Trophoblast cell (in vitro differentiated cells and primary cell): ENCODE measurements at regions not wholly inside any gene's neighbourhood (a gene's known extent, or its start where the extent isn't known, plus 50 kb on each side); places are given as distances from the start of the nearest gene placed in this dataset.

Experiments
- DNase-seq, 2 donors: peaks; one replicate each; pipeline ENCODE4 v3.0.0-alpha.2; 2016
- H2AFZ ChIP-seq: 2 replicates; pipeline ENCODE4 v1.6.1; 2013; ENCODE audit warnings: low read length, moderate library complexity, mild to moderate bottlenecking; ENCODE audit not compliant: insufficient read depth, poor library complexity
- H2AK5ac ChIP-seq: 2 replicates; pipeline ENCODE4 v1.6.1; 2013; ENCODE audit warnings: mild to moderate bottlenecking, low read length
- H2BK120ac ChIP-seq: 2 replicates; pipeline ENCODE4 v1.6.1; 2013; ENCODE audit warnings: low read length, mild to moderate bottlenecking, moderate library complexity; ENCODE audit not compliant: insufficient read depth, poor library complexity
- H2BK12ac ChIP-seq: 2 replicates; pipeline ENCODE4 v1.6.1; 2013; ENCODE audit warnings: mild to moderate bottlenecking, low read length, moderate library complexity
- H2BK5ac ChIP-seq: 2 replicates; pipeline ENCODE4 v1.6.1; 2013; ENCODE audit warnings: low read length, low read depth, moderate library complexity, mild to moderate bottlenecking; ENCODE audit not compliant: poor library complexity
- H3K14ac ChIP-seq: 2 replicates; pipeline ENCODE4 v1.6.1; 2013; ENCODE audit warnings: mild to moderate bottlenecking, low read length
- H3K18ac ChIP-seq: 2 replicates; pipeline ENCODE4 v1.6.1; 2013; ENCODE audit warnings: mild to moderate bottlenecking, low read length
- H3K23ac ChIP-seq: 2 replicates; pipeline ENCODE4 v1.6.1; 2013; ENCODE audit warnings: low read length
- H3K27ac ChIP-seq: 2 replicates; pipeline ENCODE4 v1.5.1; 2013; ENCODE audit warnings: low read depth, mild to moderate bottlenecking, inconsistent platforms, low read length, moderate library complexity
- H3K27me3 ChIP-seq: 2 replicates; pipeline ENCODE4 v1.6.1; 2013; ENCODE audit warnings: inconsistent platforms, mild to moderate bottlenecking, low read length, moderate library complexity; ENCODE audit not compliant: insufficient read depth
- H3K36me3 ChIP-seq, 2 experiments: 1 replicate in 1 of 2; 2 replicates in 1 of 2; pipeline ENCODE4 v1.6.1; 2013; ENCODE audit warnings: low read length in 2 of 2, mild to moderate bottlenecking in 2 of 2, moderate library complexity in 1 of 2; ENCODE audit not compliant: insufficient read depth in 2 of 2, control insufficient read depth in 1 of 2
- H3K4ac ChIP-seq: 2 replicates; pipeline ENCODE4 v1.6.1; 2013; ENCODE audit warnings: low read depth, mild to moderate bottlenecking, low read length, moderate library complexity
- H3K4me1 ChIP-seq, 2 experiments: 1 replicate in 1 of 2; 2 replicates in 1 of 2; pipeline ENCODE4 v1.6.1; 2013; ENCODE audit warnings: low read length in 2 of 2, mild to moderate bottlenecking in 2 of 2, moderate library complexity in 1 of 2; ENCODE audit not compliant: insufficient read depth in 2 of 2, control insufficient read depth in 1 of 2
- H3K4me2 ChIP-seq: 2 replicates; pipeline ENCODE4 v1.6.1; 2013; ENCODE audit warnings: inconsistent platforms, mild to moderate bottlenecking, low read length, moderate library complexity
- H3K4me3 ChIP-seq: 2 replicates; pipeline ENCODE4 v1.5.1; 2013; ENCODE audit warnings: mild to moderate bottlenecking, low read depth, low read length, inconsistent platforms
- H3K79me1 ChIP-seq: one replicate; pipeline ENCODE4 v1.6.1; 2013; ENCODE audit warnings: low read length
- H3K79me2 ChIP-seq: 2 replicates; pipeline ENCODE4 v1.6.1; 2013; ENCODE audit warnings: low read length, mild to moderate bottlenecking; ENCODE audit not compliant: control insufficient read depth, insufficient read depth, poor library complexity
- H3K9ac ChIP-seq: 2 replicates; pipeline ENCODE4 v1.6.1; 2013; ENCODE audit warnings: mild to moderate bottlenecking, low read length
- H3K9me3 ChIP-seq: 2 replicates; pipeline ENCODE4 v1.6.1; 2013; ENCODE audit warnings: low read depth, mild to moderate bottlenecking, control low read depth, inconsistent platforms, low read length; ENCODE audit not compliant: insufficient read depth
- H4K12ac ChIP-seq: 2 replicates; pipeline ENCODE4 v1.6.1; 2013; ENCODE audit warnings: low read depth, mild to moderate bottlenecking, low read length, moderate library complexity
- H4K8ac ChIP-seq: 2 replicates; pipeline ENCODE4 v1.6.1; 2013; ENCODE audit warnings: low read depth, mild to moderate bottlenecking, low read length, moderate library complexity
- H4K91ac ChIP-seq: one replicate; pipeline ENCODE4 v1.6.1; 2013; ENCODE audit warnings: low read depth, mild to moderate bottlenecking, low read length, moderate library complexity
- WGBS: extraction: QIAGEN DNeasy Blood & Tissue Kit; methylation state at CpG from one replicate; pipeline ENCODE4 v1.1.7; 2013; ENCODE audit warnings: missing lambda C conversion rate; ENCODE audit not compliant: insufficient read length, insufficient coverage; ENCODE audit errors: extremely low coverage; 5-methylcytosine and 5-hydroxymethylcytosine counted together

GRCh38 chr5:7039074-7039473, 325.8 kb downstream of the TENT4A start:
- H2AK5ac ChIP-seq, result no peak overlapping the region
- no CpG with 5 or more reads among the region's 4 CpGs for WGBS
- H3K18ac ChIP-seq, result no peak overlapping the region
- no peak overlapping the region for H3K4me2 ChIP-seq
- H3K36me3 ChIP-seq, result no peaks in the 10 kb centered on the region
- no peak overlapping the region for H3K23ac ChIP-seq
- no peak for DNase-seq
- H2BK5ac ChIP-seq, result no peak overlapping the region
- no peaks in the 10 kb centered on the region for H3K79me2 ChIP-seq
- H3K79me1 ChIP-seq, result no peaks in the 10 kb centered on the region
- H4K91ac ChIP-seq, result no peak overlapping the region
- H3K9me3 ChIP-seq, result no peaks in the 10 kb centered on the region
- H3K4me1 ChIP-seq, result no peaks in the 10 kb centered on the region
- H2BK12ac ChIP-seq, result no peak overlapping the region
- H2AFZ ChIP-seq, result no peak overlapping the region
- no peak overlapping the region for H3K9ac ChIP-seq
- no peak overlapping the region for H4K12ac ChIP-seq
- no peak overlapping the region for H3K4ac ChIP-seq
- H3K27ac ChIP-seq, result no peak overlapping the region
- H3K4me3 ChIP-seq, result no peak overlapping the region
- no peaks in the 10 kb centered on the region for H3K27me3 ChIP-seq
- H4K8ac ChIP-seq, result no peak overlapping the region
- H3K14ac ChIP-seq, result no peak overlapping the region
- no peak overlapping the region for H2BK120ac ChIP-seq

GRCh38 chr5:7040111-7040510, 326.9 kb downstream of the TENT4A start:
- Histone ChIP-seq H2BK120ac (no peak overlapping the region), H3K18ac (no peak overlapping the region), H3K4me1 (no peaks in the 10 kb centered on the region), H2BK12ac (no peak overlapping the region), H4K91ac (no peak overlapping the region), H4K12ac (no peak overlapping the region), H3K4me3 (no peak overlapping the region), H3K4me2 (no peak overlapping the region), H4K8ac (no peak overlapping the region), H3K9ac (no peak overlapping the region), H2BK5ac (no peak overlapping the region), H3K79me2 (no peaks in the 10 kb centered on the region), H3K23ac (no peak overlapping the region), H2AFZ (no peak overlapping the region), H2AK5ac (no peak overlapping the region), H3K27ac (no peak overlapping the region), H3K79me1 (no peaks in the 10 kb centered on the region), H3K36me3 (no peaks in the 10 kb centered on the region), H3K4ac (no peak overlapping the region), H3K14ac (no peak overlapping the region), H3K27me3 (no peaks in the 10 kb centered on the region), H3K9me3 (no peaks in the 10 kb centered on the region)
- no peak for DNase-seq
- no CpG with 5 or more reads among the region's 2 CpGs for WGBS

- Histone ChIP-seq H2AFZ (no peak overlapping the region), H3K9ac (no peak overlapping the region), H3K4me2 (no peak overlapping the region), H3K23ac (no peak overlapping the region), H4K12ac (no peak overlapping the region), H4K8ac (no peak overlapping the region), H2BK5ac (no peak overlapping the region), H2AK5ac (no peak overlapping the region), H4K91ac (no peak overlapping the region), H3K27me3 (no peaks in the 10 kb centered on the region), H3K4me3 (no peak overlapping the region), H3K36me3 (no peaks in the 10 kb centered on the region), H3K4ac (no peak overlapping the region), H3K14ac (no peak overlapping the region), H3K79me2 (no peaks in the 10 kb centered on the region), H2BK12ac (no peak overlapping the region), H2BK120ac (no peak overlapping the region), H3K9me3 (no peaks in the 10 kb centered on the region), H3K79me1 (no peaks in the 10 kb centered on the region), H3K4me1 (no peaks in the 10 kb centered on the region), H3K27ac (no peak overlapping the region), H3K18ac (no peak overlapping the region)
- DNase-seq, result no peak
- no CpG with 5 or more reads among the region's 6 CpGs for WGBS
Measured at GRCh38 chr5:7043797-7044196, 330.6 kb downstream of the TENT4A start.

GRCh38 chr5:7047511-7048261, 334.5 kb downstream of the TENT4A start:
- no peaks in the 10 kb centered on the region for H3K9me3 ChIP-seq
- H3K4me2 ChIP-seq, result no peak overlapping the region
- no peak overlapping the region for H2BK5ac ChIP-seq
- no peak overlapping the region for H3K9ac ChIP-seq
- H2AFZ ChIP-seq, result no peak overlapping the region
- no peak overlapping the region for H4K8ac ChIP-seq
- H3K14ac ChIP-seq, result no peak overlapping the region
- H2BK12ac ChIP-seq, result no peak overlapping the region
- H4K91ac ChIP-seq, result no peak overlapping the region
- no peak overlapping the region for H3K27ac ChIP-seq
- no peak overlapping the region for H3K4me3 ChIP-seq
- no peak overlapping the region for H4K12ac ChIP-seq
- no peak overlapping the region for H2AK5ac ChIP-seq
- H3K79me1 ChIP-seq, result no peaks in the 10 kb centered on the region
- H3K18ac ChIP-seq, result no peak overlapping the region
- H3K23ac ChIP-seq, result no peak overlapping the region
- no peak for DNase-seq
- H3K27me3 ChIP-seq, result no peaks in the 10 kb centered on the region
- no CpG with 5 or more reads among the region's 7 CpGs for WGBS
- H2BK120ac ChIP-seq, result no peak overlapping the region
- H3K79me2 ChIP-seq, result no peaks in the 10 kb centered on the region
- no peak overlapping the region for H3K4ac ChIP-seq
- H3K4me1 ChIP-seq, result no peaks in the 10 kb centered on the region
- no peaks in the 10 kb centered on the region for H3K36me3 ChIP-seq
